ENCODE measurements at regions not wholly inside any gene's neighbourhood (a gene's known extent, or its start where the extent isn't known, plus 50 kb on each side); places are given as distances from the start of the nearest gene placed in this dataset.

- Histone ChIP-seq H3K4me1 (ENCODE audit: control insufficient read depth, low read length) (no peaks in the 10 kb centered on the region), H3F3A (ENCODE audit: control insufficient read depth, insufficient read depth) (no peaks in the 10 kb centered on the region), H3K9me3 (ENCODE audit: control insufficient read depth, insufficient read depth, low read length) (peaks cover 17% of the 10 kb centered on the region; the same call in 1 of the 2 replicates), H3K27ac (ENCODE audit: low read depth, low read length) (no peak overlapping the region), H3K4me2 (ENCODE audit: low read length) (no peak overlapping the region), H3K9me2 (replicated peaks; ENCODE audit: control insufficient read depth, low read length) (no peaks in the 10 kb centered on the region), H3K36me3 (ENCODE audit: control insufficient read depth, low read length) (no peaks in the 10 kb centered on the region), H3K79me2 (ENCODE audit: control insufficient read depth, low read length) (no peaks in the 10 kb centered on the region), H4K20me1 (ENCODE audit: control insufficient read depth, insufficient read depth, low read depth, low read length) (no peaks in the 10 kb centered on the region), H3K27me3 (ENCODE audit: control insufficient read depth, low read length) (no peaks in the 10 kb centered on the region), H3K4me3 (ENCODE audit: low read length) (no peak overlapping the region)
- TF ChIP-seq EZH2phosphoT487 (IDR thresholded peaks at IDR 0.05; ENCODE audit: borderline replicate concordance, low read length): no peak
- TF ChIP-seq CTCF (IDR thresholded peaks at IDR 0.05; ENCODE audit: low read depth, low read length, poor library complexity, severe bottlenecking): no peak
Measured at GRCh38 chr16:35573407-35573806, 2114.0 kb downstream of the TP53TG3F start.

- Histone ChIP-seq H3K4me2 (ENCODE audit: low read length) (no peak overlapping the region), H3K4me1 (ENCODE audit: control insufficient read depth, low read length) (no peaks in the 10 kb centered on the region), H3K9me3 (ENCODE audit: control insufficient read depth, insufficient read depth, low read length) (peaks cover 17% of the 10 kb centered on the region; the same call in 1 of the 2 replicates), H3K4me3 (ENCODE audit: low read length) (no peak overlapping the region), H3K36me3 (ENCODE audit: control insufficient read depth, low read length) (no peaks in the 10 kb centered on the region), H3K9me2 (replicated peaks; ENCODE audit: control insufficient read depth, low read length) (no peaks in the 10 kb centered on the region), H3K27ac (ENCODE audit: low read depth, low read length) (no peak overlapping the region), H4K20me1 (ENCODE audit: control insufficient read depth, insufficient read depth, low read depth, low read length) (no peaks in the 10 kb centered on the region), H3F3A (ENCODE audit: control insufficient read depth, insufficient read depth) (no peaks in the 10 kb centered on the region), H3K27me3 (ENCODE audit: control insufficient read depth, low read length) (no peaks in the 10 kb centered on the region), H3K79me2 (ENCODE audit: control insufficient read depth, low read length) (no peaks in the 10 kb centered on the region)
- no peak for TF ChIP-seq EZH2phosphoT487 (IDR thresholded peaks at IDR 0.05; ENCODE audit: borderline replicate concordance, low read length)
Measured at GRCh38 chr16:35574011-35574410, 2114.6 kb downstream of the TP53TG3F start.

- Histone ChIP-seq H3F3A (ENCODE audit: control insufficient read depth, insufficient read depth) (no peaks in the 10 kb centered on the region), H3K79me2 (ENCODE audit: control insufficient read depth, low read length) (no peaks in the 10 kb centered on the region), H3K4me3 (ENCODE audit: low read length) (no peak overlapping the region), H3K27ac (ENCODE audit: low read depth, low read length) (no peak overlapping the region), H3K36me3 (ENCODE audit: control insufficient read depth, low read length) (no peaks in the 10 kb centered on the region), H3K9me3 (ENCODE audit: control insufficient read depth, insufficient read depth, low read length) (peaks cover 17% of the 10 kb centered on the region; the same call in 1 of the 2 replicates), H3K4me2 (ENCODE audit: low read length) (no peak overlapping the region), H4K20me1 (ENCODE audit: control insufficient read depth, insufficient read depth, low read depth, low read length) (no peaks in the 10 kb centered on the region), H3K27me3 (ENCODE audit: control insufficient read depth, low read length) (no peaks in the 10 kb centered on the region), H3K4me1 (ENCODE audit: control insufficient read depth, low read length) (no peaks in the 10 kb centered on the region), H3K9me2 (replicated peaks; ENCODE audit: control insufficient read depth, low read length) (no peaks in the 10 kb centered on the region)
- TF ChIP-seq CTCF (IDR thresholded peaks at IDR 0.05; ENCODE audit: low read depth, low read length, poor library complexity, severe bottlenecking) (no peak), EZH2phosphoT487 (IDR thresholded peaks at IDR 0.05; ENCODE audit: borderline replicate concordance, low read length) (no peak)
Measured at GRCh38 chr16:35574454-35575431, 2115.3 kb downstream of the TP53TG3F start.

- no peaks in the 10 kb centered on the region for H3K36me3 ChIP-seq (ENCODE audit: control insufficient read depth, low read length)
- H3K9me2 ChIP-seq (replicated peaks; ENCODE audit: control insufficient read depth, low read length): no peaks in the 10 kb centered on the region
- no peaks in the 10 kb centered on the region for H4K20me1 ChIP-seq (ENCODE audit: control insufficient read depth, insufficient read depth, low read depth, low read length)
- TF ChIP-seq EZH2phosphoT487 (IDR thresholded peaks at IDR 0.05; ENCODE audit: borderline replicate concordance, low read length) (no peak), CTCF (IDR thresholded peaks at IDR 0.05; ENCODE audit: low read depth, low read length, poor library complexity, severe bottlenecking) (no peak)
- H3K4me2 ChIP-seq (ENCODE audit: low read length): no peak overlapping the region
- H3K79me2 ChIP-seq (ENCODE audit: control insufficient read depth, low read length): no peaks in the 10 kb centered on the region
- H3F3A ChIP-seq (ENCODE audit: control insufficient read depth, insufficient read depth): no peaks in the 10 kb centered on the region
- no peaks in the 10 kb centered on the region for H3K27me3 ChIP-seq (ENCODE audit: control insufficient read depth, low read length)
- H3K4me1 ChIP-seq (ENCODE audit: control insufficient read depth, low read length): no peaks in the 10 kb centered on the region
- no peak overlapping the region for H3K27ac ChIP-seq (ENCODE audit: low read depth, low read length)
- peaks cover 17% of the 10 kb centered on the region; the same call in 1 of the 2 replicates for H3K9me3 ChIP-seq (ENCODE audit: control insufficient read depth, insufficient read depth, low read length)
- H3K4me3 ChIP-seq (ENCODE audit: low read length): no peak overlapping the region
Measured at GRCh38 chr16:35575432-35575821, 2116.0 kb downstream of the TP53TG3F start.

All from DOHH2 (cell line).